OCI-LY7 (cell line): ENCODE measurements at regions not wholly inside any gene's neighbourhood (a gene's known extent, or its start where the extent isn't known, plus 50 kb on each side); places are given as distances from the start of the nearest gene placed in this dataset.

Experiments
- BruUV-seq: library from RNA; stranded (reverse); fragments of 400-500 nt; replicated peaks from 2 replicates; lab custom pipeline; 2021; lab: Mats Ljungman, UMichigan
- CTCF ChIA-PET: fragments of 300-600 bp; sonication (Branson Sonifier 250); formaldehyde crosslinking; loops from one replicate; lab custom pipeline; 2022; ENCODE audit warnings: antibody characterized with exemption; ENCODE audit not compliant: unreplicated experiment; lab: Charles Lee
- POLR2A ChIA-PET: fragments of 300-600 bp; sonication (Branson Sonifier 250); formaldehyde crosslinking; loops from one replicate; lab custom pipeline; 2022; ENCODE audit warnings: antibody characterized with exemption; lab: Charles Lee
- DNase-seq: peaks from one replicate; pipeline ENCODE4 v3.0.0-alpha.2; 2015; ENCODE audit warnings: low spot score
- H2AFZ ChIP-seq: fragments of 200-600 bp; sonication (generic), shearing (Covaris generic); 2 replicates; pipeline ENCODE4 v1.6.1; 2014; ENCODE audit warnings: mild to moderate bottlenecking, antibody characterized with exemption, low read length, moderate library complexity
- H3K27ac ChIP-seq: fragments of 200-600 bp; sonication (generic); 2 replicates; pipeline ENCODE4 v1.5.1; 2014; ENCODE audit warnings: mixed run types, low read depth, mild to moderate bottlenecking, moderate library complexity, low read length, inconsistent platforms; ENCODE audit not compliant: poor library complexity, severe bottlenecking
- H3K36me3 ChIP-seq: fragments of 200-600 bp; sonication (generic); 2 replicates; pipeline ENCODE4 v1.6.1; 2014; ENCODE audit warnings: mild to moderate bottlenecking, antibody characterized with exemption, low read length, moderate library complexity, mixed read lengths; ENCODE audit not compliant: insufficient read depth
- H3K4me1 ChIP-seq: fragments of 200-600 bp; sonication (generic); 2 replicates; pipeline ENCODE4 v1.5.1; 2014; ENCODE audit warnings: mild to moderate bottlenecking, low read length; ENCODE audit not compliant: insufficient read depth, poor library complexity, severe bottlenecking
- H3K4me2 ChIP-seq: fragments of 200-600 bp; sonication (generic); 2 replicates; pipeline ENCODE4 v1.6.1; 2014; ENCODE audit warnings: mild to moderate bottlenecking, low read length
- H3K4me3 ChIP-seq: fragments of 200-600 bp; sonication (generic); 2 replicates; pipeline ENCODE4 v1.5.1; 2014; ENCODE audit warnings: mild to moderate bottlenecking, low read depth, low read length; ENCODE audit not compliant: poor library complexity, severe bottlenecking
- H3K79me2 ChIP-seq: fragments of 200-600 bp; sonication (generic); 2 replicates; pipeline ENCODE4 v1.6.1; 2016; ENCODE audit warnings: low read depth, mild to moderate bottlenecking, low read length, moderate library complexity, mixed read lengths; ENCODE audit not compliant: insufficient read depth
- H3K9me2 ChIP-seq: fragments of 200-600 bp; sonication (generic); 2 replicates; pipeline ENCODE4 v1.6.1; 2016; ENCODE audit warnings: mild to moderate bottlenecking, low read length, mixed read lengths; ENCODE audit not compliant: insufficient read depth
- H3K9me3 ChIP-seq: fragments of 200-600 bp; sonication (generic); 2 replicates; pipeline ENCODE4 v1.6.1; 2014; ENCODE audit warnings: mild to moderate bottlenecking, mixed run types, low read length, mixed read lengths
- H4K20me1 ChIP-seq: fragments of 200-600 bp; sonication (generic); 2 replicates; pipeline ENCODE4 v1.6.1; 2014; ENCODE audit warnings: mild to moderate bottlenecking, antibody characterized with exemption, low read length, moderate library complexity, mixed read lengths; ENCODE audit not compliant: insufficient read depth
- EZH2phosphoT487 ChIP-seq: fragments of 200-600 bp; sonication (generic); IDR thresholded peaks from 2 replicates; pipeline ENCODE4 v1.6.1; 2018; ENCODE audit warnings: low read depth, borderline replicate concordance, mild to moderate bottlenecking, mixed run types, antibody characterized with exemption, low read length, moderate library complexity, mixed read lengths
- intact Hi-C: fragments of 100-400 bp; cut with micrococcal nuclease; formaldehyde crosslinking; loops from one replicate; pipeline ENCODE4 v1.10.0; 2022; ENCODE audit not compliant: unreplicated experiment
- TF ChIP-seq, protein P1 (sequence below): fragments of 200-600 bp; sonication (generic); conservative IDR thresholded peaks from 2 replicates; pipeline ENCODE4 v1.5.1; 2014; ENCODE audit warnings: mild to moderate bottlenecking, antibody characterized with exemption, low read length, moderate library complexity, mixed read lengths

DNA sequence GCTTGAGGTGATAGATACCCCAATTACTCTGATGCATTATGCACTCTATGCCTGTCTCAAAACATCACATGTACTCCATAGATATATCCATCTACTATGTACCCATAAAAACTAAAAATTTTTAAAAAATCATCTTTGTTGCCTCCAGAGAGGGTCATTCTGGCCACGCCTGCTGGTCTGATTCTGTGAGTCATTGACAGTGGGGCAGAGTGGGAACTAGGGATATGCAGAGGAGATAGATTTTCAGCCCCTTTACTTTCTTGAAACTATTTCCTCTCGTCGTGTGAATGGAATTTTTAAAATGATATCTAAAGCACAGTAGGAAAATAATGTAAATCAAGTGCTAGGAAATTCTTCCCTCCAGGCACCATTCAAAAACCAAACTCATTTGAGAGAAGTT is 715.0 kb upstream of the NRP1 start:
- no peak for DNase-seq
- H3K4me3 ChIP-seq, result no peak overlapping the region
- H3K9me2 ChIP-seq, result no peaks in the 10 kb centered on the region
- no peaks in the 10 kb centered on the region for H4K20me1 ChIP-seq
- CTCF ChIA-PET, result no interaction called here
- H3K27ac ChIP-seq, result no peak overlapping the region
- no peaks in the 10 kb centered on the region for H3K79me2 ChIP-seq
- no peaks in the 10 kb centered on the region for H3K36me3 ChIP-seq
- H3K4me1 ChIP-seq, result no peaks in the 10 kb centered on the region
- POLR2A ChIA-PET, result no interaction called here
- TF ChIP-seq, protein P1, sequence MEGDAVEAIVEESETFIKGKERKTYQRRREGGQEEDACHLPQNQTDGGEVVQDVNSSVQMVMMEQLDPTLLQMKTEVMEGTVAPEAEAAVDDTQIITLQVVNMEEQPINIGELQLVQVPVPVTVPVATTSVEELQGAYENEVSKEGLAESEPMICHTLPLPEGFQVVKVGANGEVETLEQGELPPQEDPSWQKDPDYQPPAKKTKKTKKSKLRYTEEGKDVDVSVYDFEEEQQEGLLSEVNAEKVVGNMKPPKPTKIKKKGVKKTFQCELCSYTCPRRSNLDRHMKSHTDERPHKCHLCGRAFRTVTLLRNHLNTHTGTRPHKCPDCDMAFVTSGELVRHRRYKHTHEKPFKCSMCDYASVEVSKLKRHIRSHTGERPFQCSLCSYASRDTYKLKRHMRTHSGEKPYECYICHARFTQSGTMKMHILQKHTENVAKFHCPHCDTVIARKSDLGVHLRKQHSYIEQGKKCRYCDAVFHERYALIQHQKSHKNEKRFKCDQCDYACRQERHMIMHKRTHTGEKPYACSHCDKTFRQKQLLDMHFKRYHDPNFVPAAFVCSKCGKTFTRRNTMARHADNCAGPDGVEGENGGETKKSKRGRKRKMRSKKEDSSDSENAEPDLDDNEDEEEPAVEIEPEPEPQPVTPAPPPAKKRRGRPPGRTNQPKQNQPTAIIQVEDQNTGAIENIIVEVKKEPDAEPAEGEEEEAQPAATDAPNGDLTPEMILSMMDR, result no peak
- no peak for TF ChIP-seq EZH2phosphoT487
- no peak overlapping the region for H3K4me2 ChIP-seq
- BruUV-seq, result no TSS peak
- no peaks in the 10 kb centered on the region for H3K9me3 ChIP-seq
- intact Hi-C loops, result no loop called here
- no peak overlapping the region for H2AFZ ChIP-seq

DNA sequence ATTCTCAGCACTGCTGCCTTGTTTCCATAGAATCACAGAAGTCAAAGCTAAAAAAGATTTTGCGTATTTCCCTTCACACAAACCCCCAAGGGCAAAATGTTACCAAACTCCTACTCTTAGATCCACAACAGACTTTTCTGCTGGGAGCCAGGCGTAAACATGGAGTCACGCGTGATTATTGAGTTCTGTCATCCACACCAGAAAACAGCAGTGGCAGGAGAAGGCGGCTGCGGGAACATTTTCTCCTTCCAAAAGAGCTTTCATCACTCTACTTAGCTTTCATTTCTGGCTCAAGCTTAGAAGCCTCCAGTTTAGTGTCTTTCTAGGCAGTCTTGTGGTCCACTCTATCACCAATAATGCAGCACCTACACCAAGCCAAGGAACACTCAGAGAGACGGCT is 712.9 kb upstream of the NRP1 start:
- POLR2A ChIA-PET, result interaction anchor here (1.2 kb wide), 1 partner anchor 9 kb away, joined by 3 read pairs; no protein-coding TSS in a partner anchor
- BruUV-seq, result no TSS peak
- intact Hi-C loops, result no loop called here

DNA sequence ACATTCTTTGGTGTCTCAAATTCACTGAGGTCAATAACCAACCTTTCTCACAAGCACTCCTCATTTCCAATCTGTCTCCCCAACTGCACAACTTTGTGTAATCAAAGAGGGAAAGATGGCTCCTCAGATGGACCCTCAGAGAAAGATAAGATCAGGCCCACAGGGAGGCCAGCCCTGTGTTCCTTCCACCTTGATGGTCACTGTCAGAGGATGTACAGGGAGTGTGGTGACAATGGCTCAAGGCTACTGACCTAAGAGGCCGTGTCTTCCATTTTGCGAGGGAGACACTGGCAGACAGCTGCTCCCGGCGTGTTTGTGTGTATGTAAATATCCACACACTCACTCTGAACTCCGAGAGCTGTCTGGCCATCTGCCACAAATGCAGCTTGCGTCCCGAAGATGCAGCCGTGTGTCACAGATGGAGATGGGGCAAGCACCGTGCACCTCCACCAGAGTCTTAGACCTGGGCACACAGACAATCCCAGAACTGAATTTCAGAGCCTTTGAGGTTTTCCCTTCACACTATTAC is 712.1 kb upstream of the NRP1 start:
- no peak overlapping the region for H3K27ac ChIP-seq
- no peaks in the 10 kb centered on the region for H3K4me1 ChIP-seq
- TF ChIP-seq EZH2phosphoT487, result no peak
- TF ChIP-seq, protein P1, result no peak
- no peak overlapping the region for H2AFZ ChIP-seq
- no peak for DNase-seq
- BruUV-seq, result no TSS peak
- intact Hi-C loops, result no loop called here
- POLR2A ChIA-PET, result interaction anchor here (1.2 kb wide), 1 partner anchor 8 kb away, joined by 3 read pairs; no protein-coding TSS in a partner anchor
- CTCF ChIA-PET, result interaction anchor here (0.7 kb wide), 1 partner anchor 1984 kb away, joined by 3 read pairs; no protein-coding TSS in a partner anchor
- no peaks in the 10 kb centered on the region for H3K79me2 ChIP-seq
- H4K20me1 ChIP-seq, result no peaks in the 10 kb centered on the region
- no peaks in the 10 kb centered on the region for H3K9me3 ChIP-seq
- no peaks in the 10 kb centered on the region for H3K36me3 ChIP-seq
- H3K4me2 ChIP-seq, result no peak overlapping the region
- H3K4me3 ChIP-seq, result no peak overlapping the region
- H3K9me2 ChIP-seq, result no peaks in the 10 kb centered on the region

More for the DNA sequence above, 712.9 kb upstream of the NRP1 start:
- no peak for DNase-seq
- Histone ChIP-seq H3K4me1 (no peaks in the 10 kb centered on the region), H3K36me3 (no peaks in the 10 kb centered on the region), H3K4me3 (no peak overlapping the region), H3K9me3 (no peaks in the 10 kb centered on the region), H4K20me1 (no peaks in the 10 kb centered on the region), H3K4me2 (no peak overlapping the region), H3K79me2 (no peaks in the 10 kb centered on the region), H2AFZ (no peak overlapping the region), H3K9me2 (no peaks in the 10 kb centered on the region), H3K27ac (no peak overlapping the region)
- CTCF ChIA-PET, result interaction anchor here (0.7 kb wide), 1 partner anchor 1984 kb away, joined by 3 read pairs; no protein-coding TSS in a partner anchor
- TF ChIP-seq, protein P1, result no peak
- TF ChIP-seq EZH2phosphoT487, result no peak
